ENCODE measurements at regions not wholly inside any gene's neighbourhood (a gene's known extent, or its start where the extent isn't known, plus 50 kb on each side); places are given as distances from the start of the nearest gene placed in this dataset.
A peak's percentile ranks its signal among the peaks of the same experiment; 100 is the strongest.

DNA sequence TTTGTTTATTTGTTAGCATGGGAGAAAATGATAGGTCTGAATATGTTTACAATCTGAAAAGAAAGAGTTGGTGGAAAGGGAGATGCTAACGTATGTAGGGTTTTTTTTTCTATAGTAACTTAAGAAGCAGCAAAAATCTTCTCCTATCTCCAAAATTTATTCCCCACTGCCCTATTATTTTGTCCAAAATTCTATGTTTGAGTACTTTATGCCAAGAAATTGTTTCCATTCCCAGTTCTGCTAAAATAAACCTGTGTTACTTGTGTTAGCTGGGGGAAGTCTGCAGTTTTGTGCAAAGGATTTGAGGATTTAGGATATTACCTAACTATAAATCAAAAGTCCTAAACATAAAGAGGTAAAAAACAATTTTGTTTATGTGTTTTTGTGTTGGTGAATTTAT, 2770.4 kb upstream of the PCDH20 start:
- TF ChIP-seq, protein P1, sequence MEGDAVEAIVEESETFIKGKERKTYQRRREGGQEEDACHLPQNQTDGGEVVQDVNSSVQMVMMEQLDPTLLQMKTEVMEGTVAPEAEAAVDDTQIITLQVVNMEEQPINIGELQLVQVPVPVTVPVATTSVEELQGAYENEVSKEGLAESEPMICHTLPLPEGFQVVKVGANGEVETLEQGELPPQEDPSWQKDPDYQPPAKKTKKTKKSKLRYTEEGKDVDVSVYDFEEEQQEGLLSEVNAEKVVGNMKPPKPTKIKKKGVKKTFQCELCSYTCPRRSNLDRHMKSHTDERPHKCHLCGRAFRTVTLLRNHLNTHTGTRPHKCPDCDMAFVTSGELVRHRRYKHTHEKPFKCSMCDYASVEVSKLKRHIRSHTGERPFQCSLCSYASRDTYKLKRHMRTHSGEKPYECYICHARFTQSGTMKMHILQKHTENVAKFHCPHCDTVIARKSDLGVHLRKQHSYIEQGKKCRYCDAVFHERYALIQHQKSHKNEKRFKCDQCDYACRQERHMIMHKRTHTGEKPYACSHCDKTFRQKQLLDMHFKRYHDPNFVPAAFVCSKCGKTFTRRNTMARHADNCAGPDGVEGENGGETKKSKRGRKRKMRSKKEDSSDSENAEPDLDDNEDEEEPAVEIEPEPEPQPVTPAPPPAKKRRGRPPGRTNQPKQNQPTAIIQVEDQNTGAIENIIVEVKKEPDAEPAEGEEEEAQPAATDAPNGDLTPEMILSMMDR (IDR thresholded peaks at IDR 0.05; ENCODE audit: low read depth, low read length, missing control alignments) = no peak
- in situ Hi-C loops (cut with HindIII; ENCODE audit: low sequenced_read_pairs) = no loop called here
- no peak overlapping the region for H3K4me3 ChIP-seq (ENCODE audit: low read depth, low read length)
- no peak for DNase-seq (ENCODE audit: low read depth)

DNA sequence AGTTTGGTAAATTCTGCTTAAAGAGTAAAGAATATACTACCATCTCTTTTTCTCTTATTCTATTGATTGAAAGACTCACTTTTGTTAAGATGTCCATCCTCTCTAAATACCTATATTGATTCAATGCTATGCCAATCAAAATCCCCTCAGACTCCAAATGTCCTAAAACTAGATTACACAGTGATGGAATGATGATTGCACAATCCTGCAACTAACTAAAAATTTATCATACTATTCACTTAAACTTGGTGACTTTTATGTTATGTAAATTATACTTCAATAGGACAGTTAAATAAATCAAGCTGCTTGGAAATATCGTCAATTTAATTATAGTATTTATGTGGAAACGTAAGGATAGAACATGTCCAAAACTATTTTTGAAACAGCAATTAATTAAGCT, 2765.1 kb upstream of the PCDH20 start:
- DNase-seq (ENCODE audit: low read depth) = no peak
- in situ Hi-C loops (cut with HindIII; ENCODE audit: low sequenced_read_pairs) = no loop called here
- H3K4me3 ChIP-seq (ENCODE audit: low read depth, low read length) = no peak overlapping the region
- TF ChIP-seq, protein P1 (IDR thresholded peaks at IDR 0.05; ENCODE audit: low read depth, low read length, missing control alignments) = no peak

DNA sequence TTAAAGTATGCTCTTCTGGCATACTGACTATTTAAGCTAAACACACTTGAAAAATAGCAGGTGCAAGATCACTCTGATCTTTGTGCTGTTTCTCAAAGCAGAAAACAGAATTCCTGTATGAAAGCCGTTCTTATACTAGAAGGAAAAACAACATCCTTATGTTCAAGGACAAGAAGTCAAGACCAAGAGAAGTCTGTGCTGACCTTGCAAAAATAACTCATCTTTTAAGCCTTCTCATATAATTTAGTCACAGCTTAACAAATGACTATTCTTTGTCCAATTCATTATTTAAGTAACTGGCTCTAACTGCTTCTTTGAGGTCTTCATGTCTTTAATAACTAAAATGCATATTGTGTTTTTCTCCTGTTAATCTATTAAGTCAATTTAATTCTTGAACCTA, 2750.2 kb upstream of the PCDH20 start:
- in situ Hi-C loops (cut with HindIII; ENCODE audit: low sequenced_read_pairs) = no loop called here
- DNase-seq (ENCODE audit: low read depth) = no peak
- TF ChIP-seq, protein P1 (IDR thresholded peaks at IDR 0.05; ENCODE audit: low read depth, low read length, missing control alignments) = no peak

DNA sequence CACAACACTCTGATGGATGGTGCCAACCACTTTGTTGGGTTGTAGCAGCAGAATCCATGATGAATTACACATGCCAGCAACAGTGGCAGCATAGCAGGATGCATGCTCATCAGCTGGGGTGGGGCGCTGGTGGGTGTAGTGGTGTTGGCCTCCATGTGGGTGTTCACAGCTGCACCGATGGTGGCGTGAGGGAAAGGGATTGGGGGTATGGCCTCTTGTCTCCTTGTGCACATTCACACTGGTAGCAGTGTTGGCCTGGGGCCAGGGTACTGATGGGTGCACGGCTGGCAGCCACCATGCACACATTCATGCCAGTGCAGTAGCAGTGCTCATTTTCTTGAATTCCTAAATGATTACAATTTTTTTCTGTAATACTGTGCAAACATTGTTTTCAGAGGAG, 2748.8 kb upstream of the PCDH20 start:
- in situ Hi-C loops (cut with HindIII; ENCODE audit: low sequenced_read_pairs) = no loop called here
- TF ChIP-seq, protein P1 (IDR thresholded peaks at IDR 0.05; ENCODE audit: low read depth, low read length, missing control alignments) = no peak

More for the DNA sequence above, 2750.2 kb upstream of the PCDH20 start:
- H3K4me3 ChIP-seq (ENCODE audit: low read depth, low read length) = no peak overlapping the region

DNA sequence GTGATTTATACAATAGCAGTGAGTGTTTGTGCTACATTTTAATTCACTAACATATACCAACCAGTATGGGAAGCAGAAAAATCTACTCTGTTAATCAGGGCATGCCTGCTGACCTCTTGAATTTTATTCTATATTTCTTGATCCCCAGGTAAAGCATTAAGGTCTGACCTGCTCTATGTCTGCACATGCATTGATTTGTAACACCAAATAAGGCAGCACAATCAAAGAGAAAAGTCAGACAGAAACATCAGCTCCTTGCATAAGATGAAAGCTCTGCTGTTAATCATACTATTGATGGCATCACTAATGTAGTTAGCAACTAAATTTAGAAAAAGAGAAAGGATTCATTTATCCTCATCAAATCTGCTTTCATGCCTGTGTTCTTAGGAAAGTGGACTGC, 2744.8 kb upstream of the PCDH20 start:
- no peak overlapping the region for H3K4me3 ChIP-seq (ENCODE audit: low read depth, low read length)
- in situ Hi-C loops (cut with HindIII; ENCODE audit: low sequenced_read_pairs) = no loop called here
- DNase-seq (ENCODE audit: low read depth) = no peak
- TF ChIP-seq, protein P1 (IDR thresholded peaks at IDR 0.05; ENCODE audit: low read depth, low read length, missing control alignments) = no peak

More for the DNA sequence above, 2748.8 kb upstream of the PCDH20 start:
- H3K4me3 ChIP-seq (ENCODE audit: low read depth, low read length) = no peak overlapping the region
- no peak for DNase-seq (ENCODE audit: low read depth)

DNA sequence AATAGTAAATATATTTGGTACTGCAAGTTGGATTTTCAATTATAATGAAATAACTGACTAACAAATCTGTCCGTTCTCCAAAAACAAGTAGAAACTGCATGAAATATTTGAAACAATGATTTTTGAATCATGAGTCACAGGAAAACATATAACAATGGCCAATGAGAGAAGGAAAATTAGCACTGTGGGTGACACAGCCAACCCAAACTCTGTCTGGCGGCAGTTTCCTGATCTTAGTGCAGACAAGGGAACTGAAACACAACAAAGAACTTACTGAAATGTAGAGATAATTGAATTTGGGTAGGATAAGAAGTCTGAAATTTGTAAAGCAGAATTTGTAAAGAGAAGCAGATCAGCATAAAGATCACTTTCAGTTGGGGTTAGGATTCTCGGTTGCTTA, 2743.3 kb upstream of the PCDH20 start:
- in situ Hi-C loops (cut with HindIII; ENCODE audit: low sequenced_read_pairs) = no loop called here
- peak; percentile 46 for DNase-seq (ENCODE audit: low read depth)
- TF ChIP-seq, protein P1 (IDR thresholded peaks at IDR 0.05; ENCODE audit: low read depth, low read length, missing control alignments) = no peak
- H3K4me3 ChIP-seq (ENCODE audit: low read depth, low read length) = no peak overlapping the region

DNA sequence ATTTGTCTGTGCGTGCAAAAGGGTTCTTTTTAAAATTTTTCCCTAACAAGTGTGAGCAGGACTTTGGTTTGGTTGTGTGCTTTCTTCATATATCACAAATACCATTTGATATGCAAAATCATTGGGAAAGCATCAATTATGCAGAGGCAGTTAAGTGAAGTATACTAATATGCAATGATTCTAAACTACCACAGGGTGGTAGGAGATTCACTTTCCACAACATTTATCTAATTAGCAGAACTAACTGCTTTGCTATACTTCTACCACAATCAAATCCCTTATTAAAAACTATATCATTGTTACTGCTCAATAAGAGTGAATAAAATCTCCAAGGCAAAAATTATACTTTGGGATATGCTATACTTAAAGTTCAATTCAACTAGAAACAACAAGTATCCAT, 2738.9 kb upstream of the PCDH20 start:
- DNase-seq (ENCODE audit: low read depth) = peak; percentile 34
- in situ Hi-C loops (cut with HindIII; ENCODE audit: low sequenced_read_pairs) = no loop called here
- TF ChIP-seq, protein P1 (IDR thresholded peaks at IDR 0.05; ENCODE audit: low read depth, low read length, missing control alignments) = peak; percentile 31
- H3K4me3 ChIP-seq (ENCODE audit: low read depth, low read length) = no peak overlapping the region
